H1 (cell line): ENCODE measurements at regions not wholly inside any gene's neighbourhood (a gene's known extent, or its start where the extent isn't known, plus 50 kb on each side); places are given as distances from the start of the nearest gene placed in this dataset.

Experiments
- CTCF ChIA-PET: fragments of 300-600 bp; sonication (Branson Sonifier 250); formaldehyde crosslinking; loops from one replicate; lab custom pipeline; 2021; ENCODE audit not compliant: partially characterized antibody; lab: Charles Lee
- POLR2A ChIA-PET: fragments of 300-600 bp; sonication (Branson Sonifier 250); formaldehyde crosslinking; loops from one replicate; lab custom pipeline; 2021; ENCODE audit warnings: inconsistent platforms; ENCODE audit not compliant: partially characterized antibody; lab: Charles Lee
- DNase-seq, 2 experiments: peaks; one replicate each; pipeline versions ENCODE4 v3.0.0 to v3.0.0-alpha.2; 2010 to 2022; ENCODE audit warnings: low spot score in 2 of 2, low read depth in 1 of 2, mixed read lengths in 1 of 2
- FAIRE-seq: peaks from 2 replicates; lab custom pipeline; 2011; peaks lifted over from hg19 to GRCh38; lab: Jason Lieb, UNC
- H2AFZ ChIP-seq: 2 replicates; pipeline ENCODE4 v1.8.1; 2012; ENCODE audit warnings: low read length, inconsistent platforms
- H2AK5ac ChIP-seq: 2 replicates; pipeline ENCODE4 v1.6.1; 2013; ENCODE audit warnings: low read depth, low read length
- H2BK120ac ChIP-seq: replicated peaks from 2 replicates; pipeline ENCODE3; 2013; ENCODE audit warnings: low read depth, low read length, inconsistent platforms
- H2BK12ac ChIP-seq: 2 replicates; pipeline ENCODE4 v1.6.1; 2013; ENCODE audit warnings: low read depth, low read length
- H2BK15ac ChIP-seq: 2 replicates; pipeline ENCODE4 v1.6.1; 2013; ENCODE audit warnings: low read length
- H2BK20ac ChIP-seq: 2 replicates; pipeline ENCODE4 v1.6.1; 2013; ENCODE audit warnings: low read length
- H2BK5ac ChIP-seq: 2 replicates; pipeline ENCODE4 v1.6.1; 2013; ENCODE audit warnings: low read depth, low read length
- H3K14ac ChIP-seq: 2 replicates; pipeline ENCODE4 v1.6.1; 2013; ENCODE audit warnings: inconsistent platforms; ENCODE audit not compliant: insufficient read length
- H3K18ac ChIP-seq: 2 replicates; pipeline ENCODE4 v1.6.1; 2013; ENCODE audit warnings: low read length; ENCODE audit errors: extremely low read depth
- H3K23ac ChIP-seq: 2 replicates; pipeline ENCODE4 v1.6.1; 2013; ENCODE audit warnings: inconsistent platforms; ENCODE audit not compliant: insufficient read length
- H3K23me2 ChIP-seq: 2 replicates; pipeline ENCODE4 v1.6.1; 2013; ENCODE audit warnings: low read depth, low read length
- H3K27ac ChIP-seq: 2 replicates; pipeline ENCODE4 v1.6.1; 2011; ENCODE audit warnings: low read depth, low read length, inconsistent platforms
- H3K27me3 ChIP-seq, 4 experiments: replicated peaks in 1 of 4; 1 replicate in 1 of 4; 2 replicates in 3 of 4; pipeline versions ENCODE4 v1.6.1 to v1.8.1; 2011 to 2013; ENCODE audit warnings: low read length in 3 of 4, mild to moderate bottlenecking in 3 of 4, inconsistent platforms in 2 of 4, mixed read lengths in 2 of 4, moderate library complexity in 1 of 4; ENCODE audit not compliant: control insufficient read depth in 3 of 4, insufficient read depth in 3 of 4; ENCODE audit errors: extremely low read depth in 1 of 4
- H3K36me3 ChIP-seq, 4 experiments: 2 replicates each; pipeline versions ENCODE4 v1.6.1 to v1.8.1; 2011 to 2013; ENCODE audit warnings: mild to moderate bottlenecking in 4 of 4, low read length in 3 of 4, moderate library complexity in 2 of 4, control low read depth in 1 of 4, inconsistent platforms in 1 of 4; ENCODE audit not compliant: insufficient read depth in 4 of 4, control insufficient read depth in 2 of 4
- H3K4ac ChIP-seq: replicated peaks from 2 replicates; pipeline ENCODE3; 2013; ENCODE audit warnings: low read length, low read depth, mixed read lengths, inconsistent platforms; ENCODE audit not compliant: insufficient read length
- H3K4me1 ChIP-seq, 4 experiments: replicated peaks in 1 of 4; 1 replicate in 1 of 4; 2 replicates in 3 of 4; pipeline versions ENCODE4 v1.6.1 to v1.8.1; 2011 to 2013; ENCODE audit warnings: low read length in 3 of 4, inconsistent platforms in 2 of 4, mixed read lengths in 1 of 4; ENCODE audit not compliant: insufficient read depth in 4 of 4, control insufficient read depth in 3 of 4
- H3K4me2 ChIP-seq, 2 experiments: 2 replicates each; pipeline versions ENCODE4 v1.6.1 to v1.8.1; 2011 to 2013; ENCODE audit warnings: low read depth in 2 of 2, low read length in 2 of 2, control low read depth in 1 of 2, inconsistent platforms in 1 of 2, mild to moderate bottlenecking in 1 of 2; ENCODE audit not compliant: insufficient read depth in 1 of 2
- H3K4me3 ChIP-seq, 4 experiments: fragments of 200-600, 300-600 bp in 1 of 4; sonication (generic), shearing (Covaris generic), sonication (Bioruptor Twin) in 1 of 4; 2 replicates each; pipeline versions ENCODE4 v1.5.1 to v1.8.1; 2011 to 2016; ENCODE audit warnings: low read length in 4 of 4, low read depth in 3 of 4, control low read depth in 2 of 4, inconsistent platforms in 2 of 4, mild to moderate bottlenecking in 2 of 4, mixed read lengths in 1 of 4, moderate library complexity in 1 of 4; ENCODE audit not compliant: insufficient read depth in 2 of 4; ENCODE audit errors: extremely low read depth in 1 of 4
- H3K56ac ChIP-seq: replicated peaks from 2 replicates; pipeline ENCODE3; 2013; ENCODE audit warnings: low read depth, mild to moderate bottlenecking, mixed read lengths, low read length, inconsistent platforms; ENCODE audit not compliant: insufficient read length
- H3K79me1 ChIP-seq: 2 replicates; pipeline ENCODE4 v1.6.1; 2013; ENCODE audit warnings: low read depth, low read length, control low read depth
- H3K79me2 ChIP-seq, 2 experiments: 2 replicates each; pipeline versions ENCODE4 v1.6.1 to v1.8.1; 2012 to 2013; ENCODE audit warnings: low read length in 2 of 2, mild to moderate bottlenecking in 2 of 2, inconsistent platforms in 1 of 2; ENCODE audit not compliant: insufficient read depth in 2 of 2, control insufficient read depth in 1 of 2
- H3K9ac ChIP-seq, 4 experiments: replicated peaks in 1 of 4; 1 replicate in 1 of 4; 2 replicates in 3 of 4; pipeline versions ENCODE4 v1.6.1 to v1.8.1; 2011 to 2013; ENCODE audit warnings: low read depth in 3 of 4, low read length in 3 of 4, control low read depth in 2 of 4, mild to moderate bottlenecking in 2 of 4, moderate library complexity in 2 of 4, inconsistent platforms in 1 of 4; ENCODE audit errors: extremely low read depth in 1 of 4
- H3K9me3 ChIP-seq, 2 experiments: 2 replicates each; pipeline versions ENCODE4 v1.6.1 to v1.8.1; 2012 to 2013; ENCODE audit warnings: mild to moderate bottlenecking in 2 of 2, moderate library complexity in 2 of 2, control low read depth in 1 of 2, inconsistent platforms in 1 of 2, low read depth in 1 of 2, low read length in 1 of 2, mixed read lengths in 1 of 2; ENCODE audit not compliant: insufficient read depth in 2 of 2
- H4K20me1 ChIP-seq, 2 experiments: replicated peaks in 1 of 2; 2 replicates each; pipeline versions ENCODE3 to v1.8.1; 2011 to 2013; ENCODE audit warnings: inconsistent platforms in 2 of 2, low read length in 2 of 2, mild to moderate bottlenecking in 1 of 2; ENCODE audit not compliant: insufficient read depth in 2 of 2, control insufficient read depth in 1 of 2
- H4K5ac ChIP-seq: 2 replicates; pipeline ENCODE4 v1.6.1; 2013; ENCODE audit warnings: low read length, low read depth, mixed read lengths, inconsistent platforms; ENCODE audit not compliant: insufficient read length
- H4K8ac ChIP-seq: 2 replicates; pipeline ENCODE4 v1.8.0; 2013; ENCODE audit warnings: mild to moderate bottlenecking, moderate library complexity, low read length, inconsistent platforms; ENCODE audit not compliant: insufficient read depth; ENCODE audit errors: extremely low read depth
- H4K91ac ChIP-seq: replicated peaks from 2 replicates; pipeline ENCODE3; 2013; ENCODE audit warnings: low read length, mixed read lengths, inconsistent platforms; ENCODE audit not compliant: insufficient read length
- CHD1 ChIP-seq: IDR thresholded peaks from 2 replicates; pipeline ENCODE4 v1.6.1; 2012; ENCODE audit warnings: low read depth, low read length, improper control_type of control experiment
- EGR1 ChIP-seq: IDR thresholded peaks from 2 replicates; pipeline ENCODE4 v1.6.1; 2011; ENCODE audit warnings: low read depth, low read length, borderline replicate concordance
- HDAC6 ChIP-seq: IDR thresholded peaks from one replicate; pipeline ENCODE4 v1.7.1; 2012; ENCODE audit warnings: low read depth, mild to moderate bottlenecking, inconsistent platforms, low read length, moderate library complexity
- KDM4A ChIP-seq: IDR thresholded peaks from one replicate; pipeline ENCODE4 v1.7.1; 2012; ENCODE audit warnings: low read depth, mild to moderate bottlenecking, moderate library complexity, low read length, inconsistent platforms; ENCODE audit not compliant: severe bottlenecking
- MAFK ChIP-seq: IDR thresholded peaks from 2 replicates; pipeline ENCODE4 v1.6.1; 2012; ENCODE audit warnings: low read depth, mild to moderate bottlenecking, improper control_type of control experiment, low read length
- NANOG ChIP-seq: IDR thresholded peaks from 2 replicates; pipeline ENCODE4 v1.6.1; 2011; ENCODE audit warnings: low read length, low read depth, mild to moderate bottlenecking, inconsistent platforms; ENCODE audit not compliant: insufficient read depth, poor library complexity, severe bottlenecking
- SAP30 ChIP-seq: fragments of 300-600 bp; sonication (generic); IDR thresholded peaks from 2 replicates; pipeline ENCODE4 v1.7.1; 2012; ENCODE audit warnings: low read length, moderate library complexity, mild to moderate bottlenecking, inconsistent platforms; ENCODE audit not compliant: insufficient read depth, insufficient replicate concordance
- SIRT6 ChIP-seq: IDR thresholded peaks from one replicate; pipeline ENCODE4 v1.7.1; 2012; ENCODE audit warnings: low read length, inconsistent platforms
- SP1 ChIP-seq: IDR thresholded peaks from 2 replicates; pipeline ENCODE4 v1.6.1; 2011; ENCODE audit warnings: low read depth, low read length
- TAF1 ChIP-seq: IDR thresholded peaks from 2 replicates; pipeline ENCODE4 v1.6.1; 2011; ENCODE audit warnings: mild to moderate bottlenecking, low read depth, low read length
- TAF7 ChIP-seq: optimal IDR thresholded peaks from 2 replicates; pipeline ENCODE3; 2011; ENCODE audit warnings: low read depth, mild to moderate bottlenecking, inconsistent platforms, low read length, moderate library complexity, borderline replicate concordance
- WGBS, 2 experiments: shearing (Covaris generic) in 1 of 2; methylation state at CpG; one replicate each; pipeline versions ENCODE4 v1.1.6 to v1.1.7; 2013 to 2015; ENCODE audit warnings: low lambda C conversion rate in 2 of 2, mixed read lengths in 2 of 2, inconsistent platforms in 1 of 2, low coverage in 1 of 2, missing lambda C conversion rate in 1 of 2; ENCODE audit not compliant: insufficient replicate concordance in 2 of 2, insufficient coverage in 1 of 2, insufficient read length in 1 of 2; ENCODE audit errors: extremely low coverage in 1 of 2, missing lambda C conversion rate in 1 of 2; 5-methylcytosine and 5-hydroxymethylcytosine counted together
- TF ChIP-seq, protein P1 (sequence below), 3 experiments: IDR thresholded peaks; 1 replicate in 2 of 3; 2 replicates in 1 of 3; pipeline versions ENCODE4 v1.5.1 to v1.6.1; 2011; ENCODE audit warnings: low read length in 3 of 3, mild to moderate bottlenecking in 3 of 3, inconsistent platforms in 2 of 3, low read depth in 1 of 3, moderate library complexity in 1 of 3; ENCODE audit not compliant: insufficient read depth in 1 of 3; ENCODE audit errors: control extremely low read depth in 1 of 3

DNA sequence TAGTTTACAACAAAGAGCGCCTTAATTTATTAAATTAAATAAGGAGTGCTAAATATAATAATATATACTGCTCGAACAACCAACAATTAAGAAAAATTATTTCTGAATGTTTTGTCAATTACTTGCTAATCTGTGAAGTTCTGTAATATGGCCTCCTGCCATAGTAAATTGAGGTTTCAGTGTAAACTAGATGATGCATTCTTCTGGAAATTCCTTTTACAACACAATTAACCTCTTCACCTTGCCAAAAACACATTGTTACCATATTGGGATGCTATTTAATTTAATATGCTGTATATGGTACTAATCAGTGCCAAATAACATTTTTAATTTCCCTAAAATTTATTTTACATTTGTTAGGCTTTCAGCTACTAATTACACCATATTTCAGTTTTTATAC lies 808.4 kb upstream of the CITED2 start:
- H3K79me2 ChIP-seq = no peaks in the 10 kb centered on the region
- no peak overlapping the region for H2AK5ac ChIP-seq
- no peak overlapping the region for H2BK20ac ChIP-seq
- H3K4ac ChIP-seq = no peak overlapping the region
- H3K79me1 ChIP-seq = no peaks in the 10 kb centered on the region
- no peak overlapping the region for H3K23ac ChIP-seq
- H3K4me3 ChIP-seq = no peak overlapping the region
- ChIA-PET CTCF (interaction anchor here (0.6 kb wide), 1 partner anchor 202 kb away, joined by 3 read pairs; no protein-coding TSS in a partner anchor), POLR2A (no interaction called here)
- DNase-seq (no peak), FAIRE-seq (no peak)
- no peak overlapping the region for H2BK5ac ChIP-seq
- 90% methylated on average over 2 of the region's 2 CpGs; no CpG with 5 or more reads in 1 of the 2 experiments for WGBS, 2 experiments
- H2AFZ ChIP-seq = no peak overlapping the region
- H4K20me1 ChIP-seq = no peaks in the 10 kb centered on the region
- H4K8ac ChIP-seq = no peak overlapping the region
- H3K36me3 ChIP-seq = peaks cover 0 to 11% (median 2%) of the 10 kb centered on the region in 4 experiments; a peak in 1 of 8 replicates
- H3K27me3 ChIP-seq = no peaks in the 10 kb centered on the region
- H4K91ac ChIP-seq = no peak overlapping the region
- peaks cover 20 to 24% of the 10 kb centered on the region in 2 experiments for H3K9me3 ChIP-seq
- peaks cover 0 to 3% (median 0%) of the 10 kb centered on the region in 4 experiments; a peak in 1 of 7 replicates for H3K4me1 ChIP-seq
- H2BK120ac ChIP-seq = no peak overlapping the region
- H2BK12ac ChIP-seq = no peak overlapping the region
- H3K18ac ChIP-seq = no peak overlapping the region
- H4K5ac ChIP-seq = no peak overlapping the region
- H3K27ac ChIP-seq = no peak overlapping the region
- no peaks in the 10 kb centered on the region for H3K23me2 ChIP-seq
- no peak overlapping the region for H2BK15ac ChIP-seq
- no peak overlapping the region for H3K4me2 ChIP-seq
- no peak overlapping the region for H3K56ac ChIP-seq
- H3K14ac ChIP-seq = no peak overlapping the region
- H3K9ac ChIP-seq = no peak overlapping the region
- TF ChIP-seq, protein P1, sequence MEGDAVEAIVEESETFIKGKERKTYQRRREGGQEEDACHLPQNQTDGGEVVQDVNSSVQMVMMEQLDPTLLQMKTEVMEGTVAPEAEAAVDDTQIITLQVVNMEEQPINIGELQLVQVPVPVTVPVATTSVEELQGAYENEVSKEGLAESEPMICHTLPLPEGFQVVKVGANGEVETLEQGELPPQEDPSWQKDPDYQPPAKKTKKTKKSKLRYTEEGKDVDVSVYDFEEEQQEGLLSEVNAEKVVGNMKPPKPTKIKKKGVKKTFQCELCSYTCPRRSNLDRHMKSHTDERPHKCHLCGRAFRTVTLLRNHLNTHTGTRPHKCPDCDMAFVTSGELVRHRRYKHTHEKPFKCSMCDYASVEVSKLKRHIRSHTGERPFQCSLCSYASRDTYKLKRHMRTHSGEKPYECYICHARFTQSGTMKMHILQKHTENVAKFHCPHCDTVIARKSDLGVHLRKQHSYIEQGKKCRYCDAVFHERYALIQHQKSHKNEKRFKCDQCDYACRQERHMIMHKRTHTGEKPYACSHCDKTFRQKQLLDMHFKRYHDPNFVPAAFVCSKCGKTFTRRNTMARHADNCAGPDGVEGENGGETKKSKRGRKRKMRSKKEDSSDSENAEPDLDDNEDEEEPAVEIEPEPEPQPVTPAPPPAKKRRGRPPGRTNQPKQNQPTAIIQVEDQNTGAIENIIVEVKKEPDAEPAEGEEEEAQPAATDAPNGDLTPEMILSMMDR (IDR thresholded peaks at IDR 0.05; ENCODE audit: control extremely low read depth in 1 of 3, insufficient read depth in 1 of 3, low read depth in 1 of 3, low read length in 3 of 3) = no peak
- no peak for TF ChIP-seq MAFK
- TF ChIP-seq EGR1 = no peak
- no peak for TF ChIP-seq CHD1
- TF ChIP-seq SAP30 = no peak
- no peak for TF ChIP-seq KDM4A
- no peak for TF ChIP-seq SIRT6
- no peak for TF ChIP-seq NANOG
- no peak for TF ChIP-seq TAF1
- TF ChIP-seq SP1 = no peak
- no peak for TF ChIP-seq HDAC6
- no peak for TF ChIP-seq TAF7
